Loucy (cell line): ENCODE measurements at regions not wholly inside any gene's neighbourhood (a gene's known extent, or its start where the extent isn't known, plus 50 kb on each side); places are given as distances from the start of the nearest gene placed in this dataset.

Source experiments
- CTCF ChIP-seq: fragments of 200-600 bp; sonication (generic); conservative IDR thresholded peaks from 2 replicates; pipeline ENCODE4 v1.5.1; 2014; ENCODE audit warnings: mild to moderate bottlenecking, antibody characterized with exemption, low read length
- EZH2phosphoT487 ChIP-seq: fragments of 200-600 bp; IDR thresholded peaks from 2 replicates; pipeline ENCODE4 v1.6.1; 2018; ENCODE audit warnings: antibody characterized with exemption, mild to moderate bottlenecking, moderate library complexity, borderline replicate concordance

GRCh38 chr7:35991511-35992232, 161.4 kb upstream of the EEPD1 start:
- no peak for TF ChIP-seq CTCF
- no peak for TF ChIP-seq EZH2phosphoT487
